Fibroblast of skin of right quadriceps (primary cell): ENCODE measurements at regions not wholly inside any gene's neighbourhood (a gene's known extent, or its start where the extent isn't known, plus 50 kb on each side); places are given as distances from the start of the nearest gene placed in this dataset.
"Not testable (repeated sequence)": the region's sequence is repeated elsewhere in the genome, so short reads cannot be mapped to it uniquely, and the experiment has no call there.

Experiments used
- DNase-seq: peaks from one replicate; pipeline ENCODE4 v3.0.0-alpha.2; 2013

DNA sequence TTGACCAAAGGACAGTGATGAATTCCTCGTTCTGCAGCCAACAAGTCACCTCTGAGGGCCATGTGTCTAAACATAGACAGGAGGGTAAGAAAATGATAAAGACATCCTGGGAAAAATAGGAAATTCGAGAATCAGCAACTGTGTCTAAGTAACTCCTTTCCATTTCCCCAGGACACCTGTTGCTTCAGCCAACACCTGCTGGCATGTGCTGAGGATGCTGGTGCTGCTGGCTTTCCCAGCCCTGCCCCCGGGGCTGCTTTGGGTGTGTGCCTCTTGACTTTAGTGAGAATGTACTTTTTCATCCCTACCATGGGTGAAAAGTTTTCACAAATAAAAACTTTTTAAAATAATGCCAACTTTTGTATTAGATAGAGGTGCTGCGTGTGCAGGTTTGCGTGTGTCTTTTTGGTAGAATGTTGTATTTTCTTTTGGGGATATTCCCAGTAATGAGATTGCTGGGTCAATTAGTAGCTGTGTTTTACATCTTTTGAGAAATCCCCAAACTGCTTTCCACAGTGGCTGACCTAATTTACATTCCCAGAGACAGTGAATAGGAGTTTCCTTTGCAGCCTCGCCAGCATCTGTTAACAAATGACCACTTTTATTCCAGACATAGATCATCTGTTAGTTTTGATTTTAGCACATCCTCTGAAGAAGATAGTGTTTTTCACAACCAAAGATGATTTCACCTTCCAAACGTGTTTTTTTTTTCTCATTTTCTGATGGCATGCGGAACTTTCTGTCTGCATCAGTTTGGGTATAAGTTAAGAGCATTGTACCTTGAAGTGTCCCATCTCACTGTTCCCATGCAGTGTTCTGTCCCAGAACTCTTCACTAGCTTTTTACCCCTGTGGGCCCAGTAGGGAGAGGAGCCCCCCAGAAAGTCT is 104.2 kb upstream of the ACBD5 start:
- no peak for DNase-seq

DNA sequence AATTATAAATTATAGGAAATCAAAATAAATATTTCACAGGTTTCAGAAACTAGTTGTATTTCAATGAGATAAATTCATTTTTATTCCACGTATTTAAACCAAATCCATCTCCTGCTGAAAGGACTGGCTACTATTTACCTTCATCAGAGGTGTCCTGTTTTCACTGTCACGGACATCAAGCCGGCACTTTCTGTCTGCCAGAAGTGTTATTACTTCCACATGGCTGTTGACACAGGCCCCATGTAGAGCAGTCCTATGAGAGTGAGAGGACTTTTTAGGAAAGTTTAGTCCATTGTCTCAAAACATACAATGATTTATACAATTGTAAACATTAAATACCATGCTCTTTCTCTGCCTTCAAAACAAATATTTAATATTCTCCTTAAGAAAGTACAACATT is 100.4 kb upstream of the ACBD5 start:
- no peak for DNase-seq

DNA sequence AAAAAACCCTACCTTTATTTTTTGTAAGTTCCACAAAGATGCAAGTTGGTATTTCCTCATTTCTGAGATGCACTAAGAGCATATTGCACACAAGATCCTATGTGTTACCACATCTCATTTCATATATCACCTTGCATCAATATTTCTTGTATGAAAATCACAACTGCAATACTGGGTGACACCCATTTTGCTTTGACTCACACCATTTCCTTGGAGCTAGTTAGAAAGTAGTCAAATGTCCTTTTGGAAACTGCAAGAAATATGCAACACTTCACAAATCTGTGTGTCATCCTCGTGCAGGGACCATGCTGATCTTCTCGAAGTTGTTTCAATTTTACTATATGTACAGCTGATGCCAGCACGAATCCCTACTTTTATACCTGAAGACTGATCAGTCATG is 94.6 kb upstream of the ACBD5 start:
- DNase-seq: not testable (repeated sequence)

- no peak for DNase-seq
Measured at GRCh38 chr10:27330074-27330473, 89.5 kb upstream of the ACBD5 start.

DNA sequence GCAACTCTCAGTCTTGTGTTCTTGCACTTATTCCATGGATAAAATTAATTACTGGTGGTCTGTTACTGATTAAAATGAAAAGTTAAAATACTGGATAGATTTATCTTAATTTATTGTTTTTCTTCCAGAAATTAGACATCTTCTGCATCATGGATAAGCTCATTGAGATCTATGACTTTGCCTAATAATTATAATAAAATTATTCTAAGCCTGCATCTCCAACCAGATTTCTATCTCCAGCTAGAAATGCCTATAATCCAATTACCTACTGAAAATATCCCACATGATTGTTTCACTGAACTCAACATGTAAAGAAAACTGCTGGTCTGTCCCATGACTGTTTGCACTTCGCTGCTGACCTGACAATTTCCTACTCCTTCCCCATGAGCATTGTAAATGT is 88.3 kb upstream of the ACBD5 start:
- DNase-seq: no peak

GRCh38 chr10:27326748-27327147 is 86.2 kb upstream of the ACBD5 start:
- not testable (repeated sequence) for DNase-seq

DNA sequence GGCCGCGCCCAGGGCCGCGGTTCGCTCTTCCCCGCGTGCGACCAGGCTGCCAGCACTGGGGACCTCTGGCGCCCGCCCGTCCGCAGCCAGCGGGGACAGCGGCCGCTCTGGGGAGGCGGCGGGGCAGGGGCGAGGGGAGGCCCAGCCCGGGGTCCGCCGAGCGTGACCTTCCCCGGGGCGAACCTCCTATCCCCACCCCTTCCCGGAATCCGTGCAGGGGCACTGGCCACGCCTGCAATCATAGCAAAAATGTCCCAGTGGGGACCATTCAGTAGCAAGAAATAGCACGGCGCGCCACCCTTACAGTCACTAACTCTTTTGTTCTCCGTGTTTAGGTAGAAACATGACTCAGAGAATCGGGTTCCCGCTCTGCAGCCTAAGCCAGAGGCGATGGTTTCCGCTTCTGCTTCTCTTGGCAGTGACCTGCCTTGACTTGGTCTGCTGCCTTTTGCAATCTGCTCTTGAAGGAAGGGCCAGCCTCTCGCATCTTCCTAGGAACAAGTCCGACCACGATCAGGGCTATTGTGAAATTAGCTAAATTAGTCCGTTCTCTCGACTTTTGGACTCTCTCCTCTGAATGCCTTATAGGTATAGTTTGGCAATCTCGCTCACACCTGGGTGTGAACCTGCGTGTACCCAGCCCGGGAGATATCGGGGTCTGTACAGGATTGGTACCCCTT is 79.3 kb upstream of the ACBD5 start:
- peak; percentile 14 for DNase-seq

DNA sequence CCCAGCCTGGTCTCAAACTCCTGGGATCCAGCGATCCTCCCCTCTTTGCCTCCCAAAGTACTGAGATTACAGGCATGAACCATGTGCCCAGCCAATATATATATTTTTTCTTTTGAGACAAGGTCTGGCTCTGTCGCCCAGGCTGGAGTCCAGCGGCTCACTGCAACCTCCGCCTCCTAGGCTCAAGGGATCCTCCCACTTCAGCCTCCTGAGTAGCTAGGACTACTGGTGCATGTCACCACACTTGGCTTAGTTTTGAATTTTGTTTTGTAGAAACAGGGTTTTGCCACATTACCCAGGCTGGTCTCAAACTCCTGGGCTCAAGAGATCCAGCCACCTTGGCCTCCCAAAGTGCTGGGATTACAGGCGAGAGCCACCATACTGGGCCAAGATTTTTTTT is 78.5 kb upstream of the ACBD5 start:
- not testable (repeated sequence) for DNase-seq

GRCh38 chr10:27315082-27315481 is 74.5 kb upstream of the ACBD5 start:
- DNase-seq: not testable (repeated sequence)

DNA sequence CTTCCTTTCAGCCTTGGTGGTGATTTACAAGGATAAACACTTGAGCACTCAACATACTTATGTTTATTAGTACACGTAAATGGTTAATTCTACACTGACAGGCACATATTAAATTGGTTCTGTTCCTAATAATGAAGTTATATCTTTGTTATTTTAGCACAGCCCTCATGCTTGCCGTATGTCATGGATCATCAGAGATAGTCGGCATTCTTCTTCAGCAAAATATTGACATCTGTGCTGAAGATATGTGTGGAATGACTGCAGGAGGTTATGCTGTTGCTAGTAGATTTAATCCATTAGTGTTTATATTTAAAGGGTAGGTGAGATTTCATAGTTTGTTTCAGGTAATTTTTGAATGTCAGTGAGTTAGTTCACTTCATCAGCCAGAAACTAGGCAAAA is 73.0 kb upstream of the ACBD5 start:
- not testable (repeated sequence) for DNase-seq

DNA sequence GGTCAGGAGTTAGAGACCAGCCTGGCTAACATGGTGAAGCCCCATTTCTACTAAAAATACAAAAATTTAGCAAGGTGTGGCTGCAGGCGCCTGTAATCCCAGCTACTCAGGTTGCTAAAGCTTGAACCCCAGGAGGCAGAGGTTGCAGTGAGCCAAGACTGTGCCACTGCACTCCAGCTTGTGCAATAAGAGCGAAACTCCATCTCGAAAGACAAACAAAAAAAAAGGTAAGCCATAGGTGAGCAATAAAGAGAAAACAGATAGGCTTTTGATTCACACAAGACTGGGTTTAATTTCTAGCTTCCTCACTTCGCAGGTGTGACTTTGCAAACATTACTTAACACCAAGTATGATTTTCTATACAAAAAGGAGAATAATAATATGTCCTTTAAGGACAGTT is 72.3 kb upstream of the ACBD5 start:
- DNase-seq: no peak

- not testable (repeated sequence) for DNase-seq
Measured at GRCh38 chr10:27311809-27312208, 71.2 kb upstream of the ACBD5 start.

- not testable (repeated sequence) for DNase-seq
Measured at GRCh38 chr10:27298522-27298850, 57.9 kb upstream of the ACBD5 start.

DNA sequence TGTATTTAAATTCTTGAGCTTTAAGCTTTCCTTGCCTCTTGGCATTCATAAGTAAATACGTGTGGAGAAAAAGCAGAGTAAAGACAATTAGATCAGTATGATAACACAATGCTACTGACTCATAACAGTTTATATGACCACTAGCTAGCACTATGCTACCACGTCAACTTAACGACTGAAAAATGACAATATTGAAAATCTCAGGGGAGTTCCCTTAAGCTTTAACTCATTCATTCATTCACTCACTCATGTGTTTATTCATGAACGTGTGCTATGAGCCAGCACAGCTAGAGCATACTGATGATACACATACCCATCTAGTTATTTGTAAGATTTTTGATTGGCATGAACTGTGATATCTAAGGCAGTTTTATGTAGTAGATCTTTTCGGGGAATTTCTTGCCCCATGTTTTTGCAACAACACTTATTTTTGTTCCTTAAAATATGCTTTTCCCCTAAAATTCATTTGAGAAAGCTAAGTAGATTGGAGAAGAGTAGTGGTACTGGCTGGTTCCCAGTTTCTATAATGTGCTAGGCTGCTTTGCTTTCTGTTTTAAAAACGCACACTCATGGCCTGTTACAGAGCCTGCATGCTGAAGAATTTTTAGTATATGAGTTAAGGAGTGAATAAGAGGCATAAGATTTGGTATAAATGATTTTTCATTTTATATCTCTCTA is 57.4 kb upstream of the ACBD5 start:
- no peak for DNase-seq

GRCh38 chr10:27296285-27296684 is 55.7 kb upstream of the ACBD5 start:
- DNase-seq: not testable (repeated sequence)

DNA sequence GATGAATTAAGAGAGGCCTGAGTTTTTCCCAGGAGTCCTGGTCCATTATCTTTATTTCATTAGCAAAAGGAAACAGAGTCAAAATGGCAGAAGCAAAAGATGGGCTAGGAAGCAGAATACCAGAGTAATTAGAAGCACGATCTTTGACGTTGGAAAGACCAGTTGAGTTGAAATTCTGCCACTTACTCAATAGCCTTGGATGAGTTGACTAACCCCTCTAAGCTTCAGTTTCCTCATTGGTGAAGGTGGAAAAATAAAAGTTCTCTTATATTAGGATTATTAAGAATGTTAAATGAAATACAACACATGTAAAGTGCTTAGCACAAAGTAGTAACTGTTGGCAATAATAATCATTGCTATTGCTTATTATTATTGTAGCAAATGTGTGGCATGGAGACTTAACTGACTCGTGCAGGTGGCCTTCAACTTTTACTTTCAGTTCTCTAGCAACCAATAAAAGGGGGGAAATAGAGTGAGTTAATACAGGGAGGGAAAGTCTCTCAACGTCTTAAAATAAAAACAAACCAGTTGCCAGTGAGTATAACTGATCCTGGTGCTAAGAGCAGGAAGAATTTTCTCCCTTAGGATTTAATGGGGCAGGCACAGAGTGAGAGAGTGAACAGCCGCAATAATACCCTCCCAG is 50.8 kb upstream of the ACBD5 start:
- DNase-seq: not testable (repeated sequence)
